Activated T-cell treated with anti-CD3 and anti-CD28 coated beads for 1 hour (primary cell): ENCODE measurements at regions not wholly inside any gene's neighbourhood (a gene's known extent, or its start where the extent isn't known, plus 50 kb on each side); places are given as distances from the start of the nearest gene placed in this dataset.
"Not testable (repeated sequence)": the region's sequence is repeated elsewhere in the genome, so short reads cannot be mapped to it uniquely, and the experiment has no call there.

ENCODE experiments used
- DNase-seq: peaks from one replicate; pipeline ENCODE4 v3.0.0-alpha.2; 2020; ENCODE audit warnings: low read depth

DNA sequence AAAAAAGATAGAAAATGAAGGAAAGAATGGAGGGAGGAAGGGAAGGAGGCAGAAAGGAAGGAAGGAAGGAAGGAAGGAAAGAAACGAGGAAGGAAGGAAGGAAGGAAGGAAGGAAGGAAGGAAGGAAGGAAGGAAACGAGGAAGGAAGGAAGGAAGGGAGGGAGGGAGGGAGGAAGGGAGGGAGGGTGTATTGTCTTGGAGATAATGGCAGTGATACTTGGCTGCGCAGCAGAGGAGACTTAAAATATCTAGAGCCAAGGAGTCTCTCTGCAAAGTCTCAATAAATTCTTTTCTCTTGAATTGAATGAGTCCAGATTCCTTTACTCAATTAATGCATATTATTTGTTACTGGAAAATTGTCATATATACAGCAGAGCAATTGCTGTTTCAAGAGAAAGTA lies 1059.7 kb downstream of the ZPLD1 start:
- no peak for DNase-seq

DNA sequence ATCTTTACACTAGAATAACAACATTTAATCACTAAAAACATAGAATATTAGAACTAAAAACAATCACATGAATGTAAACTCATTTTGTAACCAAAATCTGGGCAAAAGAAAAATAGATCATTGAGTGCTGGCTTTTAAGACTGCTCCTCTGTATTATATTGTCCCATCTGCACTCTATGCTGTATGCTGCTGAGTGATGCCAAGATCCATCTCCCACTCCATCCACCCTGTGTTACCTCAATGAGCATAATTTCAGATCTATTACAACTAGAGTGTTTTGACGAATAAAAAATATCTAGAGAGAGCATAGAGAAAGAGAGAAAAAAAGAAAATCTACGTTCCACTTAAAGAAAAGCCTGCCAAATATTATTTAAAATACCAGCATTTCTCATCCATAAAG lies 1060.4 kb downstream of the ZPLD1 start:
- DNase-seq: no peak

DNA sequence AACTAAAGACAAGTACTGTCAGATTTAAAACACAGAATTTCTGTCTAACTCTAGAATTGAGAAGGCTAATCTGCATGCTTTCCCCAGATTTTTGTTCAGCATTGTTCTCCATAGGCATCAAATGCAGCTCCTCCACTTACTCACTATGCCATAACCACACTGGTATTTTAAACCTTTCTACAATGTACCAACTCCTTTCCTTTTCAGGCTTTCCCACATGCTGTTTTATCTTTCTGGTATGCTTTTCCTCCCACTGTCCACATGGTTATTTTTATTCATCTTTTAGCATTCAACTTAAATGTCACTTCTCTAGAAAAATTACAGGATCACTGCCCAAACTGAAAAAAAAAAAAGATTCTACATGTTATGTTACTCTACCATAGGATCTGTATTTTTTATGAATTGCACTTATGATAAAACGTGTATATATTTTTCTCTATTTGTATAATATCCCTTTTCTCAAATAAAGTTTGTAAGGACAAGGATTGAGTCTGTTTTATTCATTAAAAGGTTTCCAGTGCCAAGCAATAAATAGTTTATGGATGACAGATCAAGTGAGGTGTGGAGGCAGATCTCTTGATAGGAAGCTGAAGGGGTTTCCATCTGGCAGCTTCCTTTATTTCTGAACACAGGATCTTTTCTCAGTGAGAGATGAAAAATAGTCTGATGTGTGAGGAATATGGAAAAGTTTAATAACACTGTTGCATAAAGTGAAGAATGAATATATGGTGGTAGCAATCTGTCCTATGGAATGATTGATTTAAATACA lies 1064.5 kb downstream of the ZPLD1 start:
- no peak for DNase-seq

DNA sequence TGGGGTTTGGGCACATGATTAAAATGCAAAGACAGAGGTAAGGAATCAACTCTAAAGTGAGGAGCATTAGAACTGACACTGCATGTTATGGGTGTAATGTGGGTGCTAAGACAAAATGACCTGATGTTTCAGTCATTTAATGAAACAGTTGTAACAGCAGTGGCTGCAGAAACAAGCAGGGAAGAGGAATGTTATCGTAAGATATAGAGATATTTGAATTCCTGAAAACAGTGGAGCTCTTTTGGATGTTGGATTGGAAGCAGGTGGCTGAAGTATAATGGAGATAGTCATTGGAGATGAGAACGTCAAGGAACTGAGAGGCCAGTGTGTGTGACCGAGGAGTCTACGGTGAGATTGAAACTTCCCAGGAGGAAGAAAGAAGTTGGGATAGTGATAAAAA lies 1065.2 kb downstream of the ZPLD1 start:
- DNase-seq: no peak

DNA sequence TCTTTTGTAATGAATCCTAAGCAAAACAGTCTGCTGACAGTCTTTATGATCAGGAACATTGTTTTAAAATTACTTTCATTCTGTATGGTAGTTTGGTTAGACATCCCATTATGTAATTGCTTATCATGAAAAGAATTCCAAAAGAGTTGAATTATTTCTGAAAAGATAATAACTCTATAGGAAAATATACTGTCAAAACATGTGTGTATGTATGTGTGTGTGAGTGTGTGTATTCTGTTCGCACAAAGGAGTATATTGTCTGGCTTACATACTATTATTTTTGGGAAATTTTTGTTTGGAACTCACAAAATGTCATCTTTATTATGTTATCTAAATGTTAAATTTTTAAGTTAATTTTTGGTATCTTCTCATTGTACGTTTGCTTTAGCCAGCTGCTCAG lies 1075.9 kb downstream of the ZPLD1 start:
- DNase-seq: no peak

DNA sequence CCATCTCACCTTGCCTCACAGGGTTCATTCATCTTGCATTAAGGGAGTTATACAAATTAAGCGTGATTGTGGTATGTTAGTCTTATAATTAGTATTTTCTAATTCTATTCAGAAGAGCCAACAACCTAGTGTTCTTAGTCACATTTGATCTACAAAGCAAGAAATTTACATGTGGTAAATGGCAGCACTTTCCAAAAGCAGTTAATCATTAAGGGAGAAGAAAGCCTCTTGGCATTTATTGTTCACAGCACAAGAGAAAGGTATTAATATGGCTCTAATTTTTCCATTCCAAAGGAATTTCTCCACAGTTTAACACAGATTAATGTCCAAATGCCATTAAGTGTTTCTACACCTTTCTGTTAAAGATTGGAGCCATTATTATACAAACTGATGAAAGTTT lies 1077.1 kb downstream of the ZPLD1 start:
- DNase-seq: no peak

DNA sequence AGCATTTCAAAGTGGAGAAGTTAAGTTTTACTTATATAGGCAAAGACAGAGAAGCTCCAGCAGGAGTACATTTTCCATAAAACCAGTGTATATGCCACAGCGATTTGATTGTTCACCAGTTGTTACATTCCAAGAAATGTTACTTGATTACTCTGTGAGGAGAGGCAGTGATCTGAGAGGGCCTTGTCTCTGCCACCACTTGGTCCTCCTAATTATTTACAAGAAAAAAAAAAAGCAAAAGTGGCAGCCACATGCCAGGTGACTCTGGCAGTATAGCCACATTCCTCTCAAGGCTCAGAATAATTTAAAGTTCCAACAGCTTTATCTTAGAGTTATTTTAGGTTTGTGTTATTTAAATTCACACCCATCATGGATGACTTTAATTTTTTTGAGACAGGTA lies 1077.8 kb downstream of the ZPLD1 start:
- no peak for DNase-seq

DNA sequence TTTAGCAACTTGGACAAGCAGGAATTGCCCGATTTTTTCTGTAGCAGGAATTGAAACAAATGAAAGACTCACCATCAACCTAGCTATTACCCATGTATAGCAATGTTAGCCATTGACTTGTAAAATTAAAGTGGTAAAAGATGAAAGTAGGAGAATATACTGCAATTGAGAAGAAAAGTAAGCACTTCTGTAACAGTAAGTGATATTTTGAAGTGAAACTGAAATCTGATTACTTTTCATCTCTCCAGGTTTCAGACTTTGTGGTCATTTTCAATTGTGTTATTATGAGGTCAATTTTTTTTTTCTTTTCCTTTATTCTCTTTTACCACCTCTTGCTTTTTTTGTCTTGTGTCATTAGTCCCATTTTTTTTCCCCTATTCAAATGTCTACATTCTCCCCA lies 1078.2 kb downstream of the ZPLD1 start:
- DNase-seq: no peak

DNA sequence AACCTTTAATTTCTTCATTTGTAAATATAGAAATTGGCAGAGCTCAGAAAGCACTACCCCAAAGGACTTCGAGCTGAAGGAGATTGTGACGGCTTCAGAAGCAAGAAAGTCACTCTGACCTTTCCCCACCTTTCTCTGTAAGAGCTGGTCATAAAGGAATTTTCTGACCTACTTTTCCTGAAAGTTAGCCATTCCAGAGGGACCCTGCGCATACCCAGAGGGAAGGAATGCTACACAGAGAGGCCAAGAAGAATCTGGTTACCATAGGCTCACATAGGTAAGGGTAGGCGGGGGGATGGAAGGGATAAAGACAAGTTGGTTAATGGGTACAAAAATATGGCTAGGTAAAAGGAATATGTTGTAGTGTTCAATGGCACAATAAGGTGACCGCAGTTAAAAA lies 1080.3 kb downstream of the ZPLD1 start:
- DNase-seq: no peak

DNA sequence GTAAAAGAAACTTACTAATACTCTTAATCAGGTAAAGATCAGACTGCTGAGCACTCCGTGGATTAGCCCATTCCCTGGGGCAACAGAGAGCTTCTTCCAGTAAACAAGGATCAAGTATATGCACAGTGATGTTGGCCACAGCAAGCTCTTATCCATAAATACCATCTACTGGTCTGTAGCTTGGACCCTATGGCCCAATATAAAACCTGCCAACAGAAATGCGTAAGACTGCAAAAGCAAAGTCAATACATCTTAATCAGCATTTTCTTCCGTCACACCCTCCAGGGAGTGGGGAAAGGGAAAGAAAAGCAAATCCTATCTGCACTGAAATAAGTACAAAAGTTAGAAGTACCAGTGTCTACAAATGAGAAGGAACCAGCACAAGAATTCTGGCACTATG lies 1082.1 kb downstream of the ZPLD1 start:
- no peak for DNase-seq

DNA sequence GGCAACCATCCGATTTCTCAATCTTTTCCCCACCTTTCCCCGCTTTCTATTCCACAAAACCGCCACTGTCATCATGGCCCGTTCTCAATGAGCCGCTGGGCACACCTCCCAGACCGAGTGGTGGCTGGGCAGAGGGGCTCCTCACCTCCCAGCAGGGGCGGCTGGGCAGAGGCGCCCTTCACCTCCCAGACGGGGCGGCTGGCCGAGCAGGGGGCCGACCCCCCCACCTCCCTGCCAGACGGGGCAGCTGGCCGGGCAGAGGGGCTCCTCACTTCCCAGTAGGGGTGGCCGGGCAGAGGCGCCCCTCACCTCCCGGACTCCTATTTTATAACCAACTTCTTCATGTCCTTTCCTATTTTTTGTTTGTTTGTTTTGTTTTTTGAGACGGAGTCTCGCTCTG lies 1096.5 kb downstream of the ZPLD1 start:
- DNase-seq: not testable (repeated sequence)

DNA sequence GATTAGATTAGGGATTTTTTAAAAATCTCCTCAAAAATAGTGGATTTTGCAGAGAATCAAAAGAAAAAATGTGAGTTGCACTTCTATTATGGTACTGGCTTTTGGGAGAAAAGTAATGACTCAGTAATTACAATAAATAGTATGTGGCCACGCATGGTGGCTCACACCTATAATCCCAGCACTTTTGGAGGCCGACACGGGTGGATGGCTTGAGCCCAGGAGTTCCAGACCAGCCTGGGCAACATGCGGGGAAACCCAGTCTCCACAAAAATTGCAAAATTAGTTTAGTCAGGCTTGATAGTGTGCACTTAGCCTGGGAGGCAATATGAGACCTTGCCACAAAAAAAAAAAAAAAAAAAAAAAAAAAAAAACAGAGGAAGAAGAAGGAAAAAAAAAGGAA lies 1098.2 kb downstream of the ZPLD1 start:
- DNase-seq: no peak

DNA sequence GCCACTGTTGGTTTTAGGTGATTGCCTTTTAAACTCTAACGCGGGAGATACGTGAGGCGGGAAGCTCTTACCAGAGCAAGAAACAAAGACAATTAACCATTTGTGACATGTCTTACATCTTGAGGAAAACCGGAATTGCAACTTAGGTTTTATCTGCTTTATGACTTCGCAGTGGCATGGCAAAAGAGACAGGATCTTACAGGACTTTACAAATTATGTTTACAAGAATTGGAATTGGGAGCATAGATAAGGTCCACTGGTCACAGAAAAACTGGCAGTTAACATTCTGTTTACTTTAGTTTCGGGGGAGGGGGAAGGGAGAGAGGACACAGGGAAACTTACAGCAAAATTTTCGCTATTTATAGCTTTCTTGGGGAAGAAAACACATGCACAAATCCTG lies 1119.6 kb downstream of the ZPLD1 start:
- DNase-seq: no peak

DNA sequence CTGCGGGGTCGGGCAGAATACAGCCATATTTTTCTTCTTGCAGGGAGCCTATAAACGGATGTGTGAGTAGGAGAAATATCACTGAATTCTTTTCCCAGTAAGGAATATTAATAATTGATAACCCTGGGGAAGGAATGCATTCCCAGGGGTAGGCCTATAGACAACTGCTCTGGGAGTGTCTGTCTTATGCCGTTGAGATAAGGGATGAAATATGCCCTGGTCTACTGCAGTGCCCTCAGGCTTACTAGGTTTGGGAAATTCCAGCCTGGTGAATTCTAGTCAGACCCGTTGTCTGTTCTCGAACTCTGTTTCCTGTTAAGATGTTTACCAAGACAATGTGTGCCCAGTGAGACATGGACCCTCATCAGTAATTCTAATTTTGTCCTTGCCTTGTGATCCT lies 1129.3 kb downstream of the ZPLD1 start:
- not testable (repeated sequence) for DNase-seq

DNA sequence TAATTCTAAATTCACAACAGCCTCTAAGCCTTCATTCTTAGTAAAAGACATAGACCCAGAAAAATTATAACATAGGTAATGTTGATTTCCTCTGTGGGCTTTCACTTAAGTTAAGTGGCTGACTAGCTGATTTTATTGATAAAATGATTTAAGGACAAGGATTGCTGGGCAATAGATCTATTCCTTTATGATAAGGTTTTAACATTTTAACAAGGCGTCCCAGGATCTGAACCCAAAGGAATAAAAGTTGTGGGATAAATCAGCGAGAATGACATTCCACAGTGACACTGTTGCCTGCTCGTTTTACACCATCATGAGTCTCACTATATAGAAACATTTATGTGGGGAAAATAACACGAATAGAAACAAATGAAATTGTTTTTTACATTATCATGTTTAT lies 1151.0 kb downstream of the ZPLD1 start:
- no peak for DNase-seq

DNA sequence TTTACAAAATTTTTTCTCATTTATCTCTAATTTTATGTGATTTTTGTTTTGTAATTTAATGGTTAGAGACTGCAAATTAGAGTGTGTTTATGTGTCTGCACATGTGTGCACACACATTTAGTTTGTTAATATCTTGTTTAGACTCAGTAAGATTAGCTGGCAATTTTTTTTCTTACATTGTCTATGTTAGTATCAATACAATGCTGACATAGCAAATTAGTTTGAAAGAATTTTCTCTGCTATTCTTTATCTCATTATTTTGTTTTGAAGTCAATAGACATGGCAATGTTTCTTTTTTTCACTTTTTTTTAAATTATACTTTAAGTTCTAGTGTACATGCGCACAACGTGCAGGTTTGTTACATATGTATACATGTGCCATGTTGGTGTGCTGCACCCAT lies 1155.0 kb downstream of the ZPLD1 start:
- no peak for DNase-seq

DNA sequence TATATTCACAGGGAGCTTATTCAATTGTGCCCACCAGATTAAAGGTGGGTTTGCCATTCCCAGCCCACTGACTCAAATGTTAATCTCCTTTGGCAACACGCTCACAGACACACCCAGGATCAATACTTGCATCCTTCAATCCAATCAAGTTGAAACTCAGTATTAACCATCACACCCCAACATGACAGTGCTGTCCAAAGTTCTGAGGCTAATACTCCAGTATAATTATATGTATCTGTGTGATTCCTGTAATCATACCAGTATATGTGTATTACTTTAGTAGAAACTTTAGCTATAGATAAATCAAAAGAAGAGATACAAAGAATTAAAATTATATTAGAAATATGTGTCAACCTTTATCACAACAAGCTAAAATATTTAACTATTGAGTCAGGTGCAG lies 1166.0 kb downstream of the ZPLD1 start:
- DNase-seq: no peak

DNA sequence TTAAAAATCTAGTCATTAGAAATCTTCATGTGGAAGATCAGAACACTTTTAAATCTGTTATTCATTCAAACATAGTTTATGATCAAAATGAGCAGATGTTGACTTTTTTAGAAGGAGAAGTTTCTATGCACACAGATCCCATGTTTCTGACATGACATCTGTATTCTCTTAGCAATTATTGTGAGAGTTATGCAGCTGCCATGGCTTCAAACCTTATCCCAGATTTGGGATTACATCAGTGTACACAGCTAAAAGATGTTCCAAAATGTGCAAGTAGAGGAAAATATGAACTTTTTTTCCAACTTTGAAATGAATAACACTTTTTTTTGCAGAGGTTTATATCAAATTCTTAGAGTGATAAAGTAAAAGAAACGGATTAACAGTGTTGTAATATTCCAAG lies 1166.9 kb downstream of the ZPLD1 start:
- DNase-seq: no peak

DNA sequence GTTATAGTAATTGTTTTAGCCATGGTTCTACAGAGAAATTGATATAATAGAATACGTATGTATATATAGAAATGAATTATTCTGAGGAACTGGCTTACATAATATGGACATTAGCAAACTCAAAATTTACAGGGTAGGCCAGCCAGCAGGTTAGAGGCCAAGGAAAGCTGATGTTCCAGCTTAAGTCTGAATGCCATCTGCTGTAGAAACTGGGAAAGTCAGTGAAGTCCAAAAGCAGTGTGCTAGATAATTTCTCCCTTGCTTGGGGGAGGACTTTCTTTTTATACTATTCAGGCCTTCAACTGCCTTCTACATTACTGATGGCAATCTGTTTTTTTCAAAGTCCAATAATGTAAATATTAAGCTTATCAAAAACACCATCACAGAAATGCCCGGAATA lies 1174.7 kb downstream of the ZPLD1 start:
- DNase-seq: no peak

DNA sequence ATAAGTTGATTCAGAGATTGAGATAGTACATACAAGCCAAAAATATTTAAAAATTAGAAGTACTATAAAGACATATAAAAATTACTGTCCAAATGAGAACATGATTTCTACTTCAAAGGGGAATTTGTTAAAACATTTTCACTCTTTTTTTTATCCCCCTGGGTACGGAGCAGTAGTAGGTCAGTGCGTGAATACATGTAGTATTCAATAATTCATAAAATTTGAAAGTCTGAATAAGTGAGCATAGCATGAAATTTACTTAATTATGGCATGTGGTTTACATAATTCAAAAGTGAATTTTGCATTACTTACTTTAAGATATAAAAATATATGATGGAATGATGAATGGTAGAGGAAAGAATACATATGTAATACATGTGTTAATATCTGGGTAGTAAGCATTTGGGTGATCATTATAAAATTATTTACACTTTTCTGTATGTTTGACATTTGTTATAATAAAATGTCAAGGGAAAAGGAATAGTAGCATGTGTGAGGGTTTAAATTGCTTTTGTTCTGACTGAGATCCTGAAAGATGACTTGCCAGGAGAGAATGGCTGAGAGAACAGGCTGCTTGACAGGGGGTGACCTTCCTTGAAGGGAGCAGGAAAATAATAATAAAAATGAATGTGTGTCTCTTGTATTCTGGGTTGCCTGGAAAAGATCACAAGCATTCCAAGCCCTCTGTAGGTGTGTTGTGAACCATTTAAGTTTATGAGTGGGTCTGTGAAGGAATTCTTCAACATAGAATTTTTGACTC lies 1178.8 kb downstream of the ZPLD1 start:
- no peak for DNase-seq

DNA sequence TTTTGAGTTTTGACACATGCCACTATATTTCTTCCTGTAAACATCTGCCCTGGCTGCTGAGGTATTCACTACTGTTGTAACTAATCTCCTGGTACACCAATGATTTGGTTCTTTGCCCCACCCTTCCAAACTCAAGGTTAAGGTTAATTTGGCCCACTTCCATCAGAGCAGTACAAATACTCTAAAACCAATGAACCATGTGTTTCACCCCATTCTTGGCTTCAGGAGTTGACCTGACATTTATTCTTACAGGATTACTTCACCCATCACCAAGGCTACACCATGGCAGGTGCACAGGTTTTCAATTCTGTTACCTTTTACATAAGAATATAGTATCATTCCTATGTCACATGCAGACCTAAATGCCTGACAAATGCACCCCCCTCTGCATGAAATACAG lies 1179.9 kb downstream of the ZPLD1 start:
- no peak for DNase-seq

DNA sequence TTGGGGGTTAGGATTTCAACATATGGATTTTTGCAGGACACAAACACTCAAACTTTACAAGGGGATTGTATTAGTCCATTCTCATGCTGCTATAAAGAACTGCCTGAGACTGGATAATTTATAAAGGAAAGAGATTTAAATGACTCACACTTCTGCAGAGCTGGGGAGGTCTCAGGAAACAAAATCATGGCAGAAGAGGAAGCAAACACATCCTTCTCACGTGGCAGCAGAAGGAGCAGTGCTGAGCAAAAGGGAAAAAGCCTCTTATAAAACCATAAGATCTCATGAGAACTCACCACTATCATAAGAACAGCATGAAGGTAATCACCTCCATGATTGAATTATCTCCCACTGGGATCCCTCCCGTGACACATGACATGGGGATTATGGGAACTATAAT lies 1183.1 kb downstream of the ZPLD1 start:
- DNase-seq: no peak

DNA sequence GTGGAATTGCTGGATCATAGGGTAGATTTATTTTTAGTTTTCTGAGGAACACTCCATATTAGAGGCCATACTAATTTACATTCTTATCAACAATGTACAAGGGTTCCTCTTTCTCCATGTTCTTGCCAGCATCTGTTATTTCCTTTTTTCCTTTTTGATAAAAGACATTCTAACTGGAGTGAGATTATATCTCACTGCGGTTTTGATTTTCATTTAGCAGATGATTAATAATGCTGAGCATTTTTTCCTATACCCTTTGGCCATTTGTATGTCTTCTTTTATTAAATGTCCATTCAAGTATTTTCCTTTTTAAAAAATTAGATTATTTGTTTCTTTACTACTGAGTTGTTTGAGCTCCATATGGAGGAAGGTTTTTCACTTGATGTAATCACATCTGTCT lies 1189.5 kb downstream of the ZPLD1 start:
- no peak for DNase-seq

DNA sequence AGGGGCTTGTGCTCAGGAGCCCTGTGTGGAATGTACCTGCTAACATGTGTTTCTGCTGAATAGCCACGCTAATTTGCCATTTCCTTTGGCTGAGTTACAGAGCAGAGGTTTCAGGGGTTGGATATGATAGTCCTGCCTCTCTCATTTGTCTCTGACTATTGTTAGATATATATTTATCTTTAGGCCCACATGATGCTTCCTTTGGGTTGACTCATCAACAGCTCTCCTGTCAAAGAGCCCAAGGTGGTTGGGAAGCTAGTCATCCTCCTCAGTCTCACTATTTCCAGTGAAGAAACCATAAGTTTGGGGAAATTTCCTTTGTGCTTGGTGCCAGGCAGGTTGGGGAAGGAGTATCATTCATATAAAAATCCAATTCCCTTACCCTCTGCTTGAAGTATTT lies 1194.6 kb downstream of the ZPLD1 start:
- DNase-seq: no peak
